ENCODE measurements at regions not wholly inside any gene's neighbourhood (a gene's known extent, or its start where the extent isn't known, plus 50 kb on each side); places are given as distances from the start of the nearest gene placed in this dataset.

DNA sequence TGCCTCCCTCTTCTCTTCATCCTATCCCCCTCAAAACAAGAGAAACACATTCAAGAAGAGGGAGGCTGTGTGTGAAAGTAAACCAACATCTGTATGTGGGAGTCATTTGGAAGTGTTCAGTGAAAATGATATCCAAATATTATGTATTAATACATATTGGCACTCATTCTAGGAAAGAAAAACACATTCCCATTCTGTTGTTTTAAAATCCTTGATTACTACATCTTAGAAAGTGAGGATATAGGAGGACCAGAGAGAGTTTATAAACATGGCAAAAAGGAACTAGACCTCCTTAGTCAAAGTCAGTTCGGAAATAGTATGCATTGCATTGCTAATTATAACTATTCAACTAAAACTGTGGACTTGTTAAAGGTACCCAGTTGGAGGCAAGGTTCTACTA, 786.6 kb downstream of the ADGRL2 start:
- no peak for TF ChIP-seq CTCF (IDR thresholded peaks at IDR 0.05; ENCODE audit: low read length)
- TF ChIP-seq EZH2 (IDR thresholded peaks at IDR 0.05; ENCODE audit: borderline replicate concordance, low read length), result no peak
